ENCODE measurements at regions not wholly inside any gene's neighbourhood (a gene's known extent, or its start where the extent isn't known, plus 50 kb on each side); places are given as distances from the start of the nearest gene placed in this dataset.

GRCh38 chr3:152779653-152780052 lies 55.3 kb upstream of the P2RY1 start:
- TF ChIP-seq CTCF (IDR thresholded peaks at IDR 0.05 in 2 of 3, conservative IDR thresholded peaks at IDR 0.05 in 1 of 3; ENCODE audit: borderline replicate concordance in 1 of 3, insufficient read depth in 1 of 3, low read depth in 2 of 3, low read length in 2 of 3) (no peak), RAD21 (IDR thresholded peaks at IDR 0.05; ENCODE audit: low read depth) (no peak), POLR2A (IDR thresholded peaks at IDR 0.05; ENCODE audit: borderline replicate concordance, extremely low read depth, insufficient read depth, insufficient read length) (no peak), EZH2phosphoT487 (IDR thresholded peaks at IDR 0.05; ENCODE audit: borderline replicate concordance) (no peak), REST (IDR thresholded peaks at IDR 0.05; ENCODE audit: low read depth) (no peak), EZH2 (IDR thresholded peaks at IDR 0.05) (no peak), MAX (IDR thresholded peaks at IDR 0.05) (no peak)
